Activated naive CD4-positive, alpha-beta T cell (primary cell): ENCODE measurements at regions not wholly inside any gene's neighbourhood (a gene's known extent, or its start where the extent isn't known, plus 50 kb on each side); places are given as distances from the start of the nearest gene placed in this dataset.
"Not testable (repeated sequence)": the region's sequence is repeated elsewhere in the genome, so short reads cannot be mapped to it uniquely, and the experiment has no call there.

Experiments
- DNase-seq, 4 experiments: peaks; one replicate each; lab custom pipeline; 2025; lab: John Stamatoyannopoulos, UW

GRCh38 chr2:12452185-12452584, 264.6 kb upstream of the TRIB2 start:
- DNase-seq: no peak

GRCh38 chr2:12453731-12454130, 263.0 kb upstream of the TRIB2 start:
- no peak for DNase-seq

- no peak for DNase-seq
Measured at GRCh38 chr2:12455661-12456060, 261.1 kb upstream of the TRIB2 start.

GRCh38 chr2:12456293-12457106, 260.2 kb upstream of the TRIB2 start:
- DNase-seq: peak in 2 of 4 experiments; percentile 2 to 23

GRCh38 chr2:12457831-12458230, 258.9 kb upstream of the TRIB2 start:
- DNase-seq: no peak

- DNase-seq: no peak
Measured at GRCh38 chr2:12463189-12463588, 253.5 kb upstream of the TRIB2 start.

GRCh38 chr2:12465631-12466135, 251.1 kb upstream of the TRIB2 start:
- no peak for DNase-seq

- DNase-seq: no peak
Measured at GRCh38 chr2:12467303-12467702, 249.4 kb upstream of the TRIB2 start.

GRCh38 chr2:12469141-12469561, 247.6 kb upstream of the TRIB2 start:
- DNase-seq: no peak

- DNase-seq: not testable (repeated sequence)
Measured at GRCh38 chr2:12472265-12472664, 244.5 kb upstream of the TRIB2 start.

- no peak for DNase-seq
Measured at GRCh38 chr2:12478151-12479064, 238.3 kb upstream of the TRIB2 start.

- no peak for DNase-seq
Measured at GRCh38 chr2:12479065-12479601, 237.6 kb upstream of the TRIB2 start.

GRCh38 chr2:12484536-12485115, 232.1 kb upstream of the TRIB2 start:
- DNase-seq: no peak

- DNase-seq: no peak
Measured at GRCh38 chr2:12486205-12487118, 230.3 kb upstream of the TRIB2 start.

GRCh38 chr2:12487253-12488004, 229.3 kb upstream of the TRIB2 start:
- DNase-seq: no peak

- peak in 2 of 4 experiments; percentile 9 to 34 for DNase-seq
Measured at GRCh38 chr2:12488352-12489318, 228.1 kb upstream of the TRIB2 start.

- DNase-seq: no peak
Measured at GRCh38 chr2:12490641-12491040, 226.1 kb upstream of the TRIB2 start.

GRCh38 chr2:12492360-12492759, 224.4 kb upstream of the TRIB2 start:
- DNase-seq: not testable (repeated sequence)

GRCh38 chr2:12493031-12493513, 223.7 kb upstream of the TRIB2 start:
- DNase-seq: no peak
